ENCODE measurements at regions not wholly inside any gene's neighbourhood (a gene's known extent, or its start where the extent isn't known, plus 50 kb on each side); places are given as distances from the start of the nearest gene placed in this dataset.

DNA sequence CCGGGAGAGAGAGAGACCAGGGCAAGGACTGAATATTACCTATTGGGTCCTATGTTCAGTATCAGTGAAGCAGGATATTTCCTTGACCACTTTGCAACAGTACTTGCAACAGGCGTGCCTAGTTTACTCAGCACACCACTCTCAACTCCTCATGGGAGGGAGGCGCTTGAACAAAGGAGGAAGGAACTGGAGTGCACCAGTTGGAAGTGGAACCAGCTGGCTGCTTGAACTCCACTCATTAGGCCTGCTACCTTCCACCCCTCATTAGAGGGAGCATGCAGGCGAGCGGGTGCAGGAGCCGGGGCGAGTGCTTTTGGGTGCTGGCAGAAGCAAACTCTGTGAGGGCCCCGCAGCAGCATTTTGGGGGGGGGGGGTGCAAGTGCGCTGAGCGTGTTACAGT, 1369.6 kb upstream of the RAG2 start:
- TF ChIP-seq, protein P1, sequence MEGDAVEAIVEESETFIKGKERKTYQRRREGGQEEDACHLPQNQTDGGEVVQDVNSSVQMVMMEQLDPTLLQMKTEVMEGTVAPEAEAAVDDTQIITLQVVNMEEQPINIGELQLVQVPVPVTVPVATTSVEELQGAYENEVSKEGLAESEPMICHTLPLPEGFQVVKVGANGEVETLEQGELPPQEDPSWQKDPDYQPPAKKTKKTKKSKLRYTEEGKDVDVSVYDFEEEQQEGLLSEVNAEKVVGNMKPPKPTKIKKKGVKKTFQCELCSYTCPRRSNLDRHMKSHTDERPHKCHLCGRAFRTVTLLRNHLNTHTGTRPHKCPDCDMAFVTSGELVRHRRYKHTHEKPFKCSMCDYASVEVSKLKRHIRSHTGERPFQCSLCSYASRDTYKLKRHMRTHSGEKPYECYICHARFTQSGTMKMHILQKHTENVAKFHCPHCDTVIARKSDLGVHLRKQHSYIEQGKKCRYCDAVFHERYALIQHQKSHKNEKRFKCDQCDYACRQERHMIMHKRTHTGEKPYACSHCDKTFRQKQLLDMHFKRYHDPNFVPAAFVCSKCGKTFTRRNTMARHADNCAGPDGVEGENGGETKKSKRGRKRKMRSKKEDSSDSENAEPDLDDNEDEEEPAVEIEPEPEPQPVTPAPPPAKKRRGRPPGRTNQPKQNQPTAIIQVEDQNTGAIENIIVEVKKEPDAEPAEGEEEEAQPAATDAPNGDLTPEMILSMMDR (conservative IDR thresholded peaks at IDR 0.05; ENCODE audit: low read length), result no peak
- TF ChIP-seq EZH2phosphoT487 (IDR thresholded peaks at IDR 0.05; ENCODE audit: borderline replicate concordance, low read depth, low read length), result no peak

Measured in OCI-LY7 (cell line).